ENCODE measurements at regions not wholly inside any gene's neighbourhood (a gene's known extent, or its start where the extent isn't known, plus 50 kb on each side); places are given as distances from the start of the nearest gene placed in this dataset.

DNA sequence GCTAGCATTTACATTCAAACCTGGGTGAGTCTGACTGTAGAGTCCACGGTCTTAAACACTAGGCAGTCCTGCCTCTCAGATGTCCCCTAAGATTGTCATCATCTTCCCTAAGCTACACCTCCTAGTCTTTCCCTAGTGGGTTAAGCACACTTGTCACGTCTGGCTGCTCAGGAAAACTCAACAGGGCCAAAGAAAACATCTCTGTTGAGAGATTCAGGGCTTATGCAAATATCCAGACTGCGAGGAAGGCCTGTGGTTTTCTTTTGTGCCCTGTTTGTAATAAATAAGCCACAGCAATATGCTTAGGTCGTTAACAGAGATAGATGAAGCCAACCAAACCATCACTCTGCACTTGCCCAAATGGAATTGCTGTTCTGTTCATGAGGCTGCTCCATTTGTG lies 472.6 kb upstream of the DEPDC1 start:
- no peak for DNase-seq

DNA sequence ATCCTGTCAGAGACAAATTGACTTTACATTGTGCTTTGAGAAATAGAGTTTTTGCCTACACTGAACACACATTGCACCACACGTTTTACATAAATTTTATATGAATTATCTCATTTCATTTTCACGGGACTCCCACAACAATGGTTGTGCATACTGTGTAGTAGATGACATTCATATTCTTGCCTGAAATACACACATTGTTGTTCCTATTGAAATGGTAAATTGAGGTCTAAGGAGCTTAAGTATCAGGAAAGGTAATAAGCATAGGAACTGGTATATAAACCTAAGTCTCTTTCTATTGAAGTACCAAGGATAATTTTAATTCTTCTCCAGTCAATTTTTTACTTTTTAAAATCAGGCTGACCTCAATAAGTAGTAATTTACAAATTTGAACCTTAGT lies 473.7 kb upstream of the DEPDC1 start:
- DNase-seq = no peak

DNA sequence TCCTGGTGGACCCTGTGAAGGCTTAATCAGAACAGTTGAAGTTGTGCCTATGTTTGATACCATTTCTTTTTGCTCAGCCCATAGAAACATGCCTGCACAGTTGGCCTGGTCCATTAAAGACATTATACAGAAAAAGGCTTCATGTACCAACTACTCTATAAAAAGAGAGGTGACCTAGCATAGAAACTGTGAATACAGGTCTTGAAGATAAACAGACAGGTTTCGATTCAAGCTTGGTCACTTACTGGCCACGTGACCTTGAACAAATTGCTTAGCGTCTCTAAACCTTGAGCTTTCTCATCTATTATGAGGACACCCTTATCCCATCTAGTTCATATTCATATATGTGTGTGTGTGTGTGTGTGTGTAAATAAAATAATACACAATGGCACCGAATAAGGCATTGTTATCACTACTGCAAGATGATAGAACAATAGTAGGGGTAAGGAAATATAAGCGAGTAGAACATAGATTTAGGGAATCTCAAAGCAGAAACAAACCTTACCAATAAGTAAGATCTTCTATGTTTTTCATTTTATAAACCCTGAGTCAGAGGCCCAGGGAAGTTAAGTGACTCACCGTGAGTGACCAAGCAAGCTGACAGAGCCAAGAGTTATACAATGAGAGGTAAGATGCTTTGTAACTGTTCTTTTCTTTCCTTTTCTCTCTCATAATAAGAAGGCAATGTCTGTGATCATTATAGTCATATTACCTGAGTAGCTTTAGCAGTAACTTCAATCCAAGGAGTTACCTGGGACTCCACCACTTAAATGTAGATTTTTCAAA lies 476.8 kb upstream of the DEPDC1 start:
- no peak for DNase-seq

DNA sequence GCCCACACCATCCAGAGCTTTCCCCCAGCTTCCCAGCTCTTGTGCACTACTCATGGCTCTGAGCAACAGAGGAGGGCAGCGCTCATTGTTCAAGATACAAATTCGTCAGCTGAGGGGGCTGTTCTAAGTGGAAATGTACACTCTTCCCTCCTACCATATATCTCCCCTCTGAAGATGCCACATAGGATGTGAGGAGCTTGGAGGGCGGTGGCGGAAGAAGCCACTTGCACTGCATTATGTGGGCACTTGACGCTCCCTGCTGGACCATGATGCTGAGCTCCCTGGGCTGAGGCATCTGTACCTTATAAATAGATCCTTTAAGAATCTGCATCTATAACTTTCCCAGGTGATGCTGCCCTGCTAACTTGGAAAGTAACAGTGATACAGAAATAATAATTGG lies 477.6 kb upstream of the DEPDC1 start:
- DNase-seq = no peak

DNA sequence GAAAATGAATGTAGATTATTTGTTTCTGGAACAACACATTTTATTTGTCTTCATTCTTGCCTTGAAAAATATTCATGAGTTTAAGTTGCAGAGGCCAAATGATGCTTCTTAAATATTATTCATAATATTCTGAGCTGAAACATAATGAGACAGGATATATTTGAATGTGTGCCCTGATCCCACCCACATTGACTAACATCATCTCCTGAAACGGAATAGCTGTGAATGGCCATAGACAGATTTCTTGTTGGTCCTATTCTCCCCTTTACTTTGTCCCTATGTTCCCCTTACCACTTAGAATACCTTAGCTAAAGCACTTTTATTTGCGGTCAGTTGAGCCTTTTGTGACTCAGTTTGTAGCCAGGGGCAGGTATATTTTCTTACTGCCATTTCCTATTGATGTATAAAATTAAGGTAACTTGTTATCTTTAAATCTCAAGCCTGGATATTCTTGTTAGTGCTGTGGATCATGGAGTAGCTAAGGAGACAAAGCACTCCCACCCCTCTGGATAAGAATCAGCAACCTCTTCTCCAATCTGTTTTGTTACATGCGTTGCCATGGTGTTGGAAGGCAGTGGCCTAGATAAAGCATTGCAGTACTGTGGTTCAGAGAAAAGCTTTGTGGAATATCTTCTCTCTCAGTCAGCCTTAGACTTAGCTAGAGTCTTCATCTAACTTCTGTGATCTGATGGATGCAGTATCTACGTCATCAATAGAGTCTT lies 478.5 kb upstream of the DEPDC1 start:
- DNase-seq = no peak

DNA sequence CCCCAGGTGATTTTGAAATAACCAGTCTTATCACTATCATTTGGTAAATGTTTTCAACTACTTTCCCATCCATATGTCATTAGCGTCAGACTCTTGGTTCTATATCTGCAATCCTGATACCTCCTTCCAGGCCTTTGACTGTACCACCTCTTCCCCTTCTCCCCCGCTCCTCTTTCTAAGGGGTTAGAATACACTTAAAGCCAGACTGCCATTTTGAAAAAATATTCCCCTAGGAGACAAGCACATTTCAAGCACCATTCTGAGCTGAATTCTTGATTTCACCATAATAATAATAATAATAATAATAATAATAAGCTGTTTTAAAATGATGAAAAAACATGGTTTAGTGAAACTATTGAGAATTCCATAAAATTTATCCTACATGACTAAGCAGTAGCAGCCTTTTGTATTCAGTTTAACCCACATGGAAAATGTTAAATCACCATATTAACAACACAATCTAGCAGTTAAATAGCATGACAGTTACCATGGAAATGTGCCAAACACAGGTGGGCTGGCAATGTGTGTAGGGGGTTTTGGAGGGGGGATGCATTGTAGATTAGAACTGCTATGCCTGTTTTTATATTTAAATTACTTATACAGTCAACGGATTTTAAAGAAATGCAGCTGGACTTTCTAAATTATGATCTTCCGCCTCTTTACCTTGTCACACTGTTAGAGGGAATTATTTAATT lies 480.2 kb upstream of the DEPDC1 start:
- DNase-seq = no peak

DNA sequence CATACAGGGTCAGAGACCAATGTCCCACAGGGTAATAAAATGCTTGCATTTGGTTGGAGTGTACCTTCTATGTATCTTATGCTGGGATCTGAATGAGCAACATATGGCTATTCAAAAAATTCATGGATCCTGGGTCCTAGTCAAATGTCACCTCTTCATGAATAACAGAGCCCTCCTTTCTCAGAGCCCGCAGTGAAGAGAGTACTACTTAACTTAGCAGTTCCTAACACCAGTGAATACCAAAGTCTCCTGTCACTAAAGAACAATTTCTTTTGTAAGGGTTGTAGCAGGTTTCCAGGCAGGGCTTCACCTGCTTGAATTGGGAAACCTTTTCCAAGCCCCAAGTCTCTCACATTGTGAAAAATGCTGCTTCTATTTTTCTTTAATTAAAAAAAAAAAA lies 483.0 kb upstream of the DEPDC1 start:
- no peak for DNase-seq

DNA sequence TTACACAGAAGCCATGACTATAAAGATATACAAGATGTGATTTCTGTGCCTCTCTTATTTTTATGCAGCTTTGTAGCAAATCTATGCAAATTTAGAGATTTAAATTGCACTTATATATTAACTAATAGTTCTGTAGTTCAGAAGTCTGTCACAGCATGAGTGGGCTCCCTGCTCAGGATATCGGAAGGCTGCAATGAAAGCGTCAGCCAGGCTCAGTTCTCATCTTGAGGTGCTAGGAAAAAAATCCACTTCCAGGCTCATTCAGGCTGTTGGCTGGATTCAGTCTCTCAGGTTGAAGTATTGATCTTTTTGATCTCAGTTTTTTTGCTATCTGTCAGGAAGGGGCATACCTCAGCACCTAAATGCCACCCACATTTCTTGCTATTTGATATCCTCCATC lies 487.4 kb upstream of the DEPDC1 start:
- no peak for DNase-seq

DNA sequence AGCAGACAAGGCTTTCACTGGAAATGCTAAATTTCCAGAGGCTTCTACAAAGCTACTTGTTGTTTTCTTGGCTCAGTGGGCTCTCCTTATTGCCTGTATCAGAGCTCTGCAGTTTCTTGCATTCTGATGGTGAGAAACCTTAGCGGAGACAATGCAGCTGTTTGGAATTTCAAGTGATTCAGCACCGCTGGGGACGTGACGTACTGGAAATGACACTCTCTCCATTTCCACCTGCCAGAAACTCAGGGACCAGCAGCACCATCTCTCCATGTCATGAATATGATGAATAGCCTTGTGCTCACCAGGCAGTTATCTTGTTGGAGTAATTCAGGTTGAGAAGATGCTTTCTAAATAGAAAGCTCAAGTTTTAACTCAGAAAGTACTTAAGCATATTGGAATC lies 497.2 kb upstream of the DEPDC1 start:
- no peak for DNase-seq

DNA sequence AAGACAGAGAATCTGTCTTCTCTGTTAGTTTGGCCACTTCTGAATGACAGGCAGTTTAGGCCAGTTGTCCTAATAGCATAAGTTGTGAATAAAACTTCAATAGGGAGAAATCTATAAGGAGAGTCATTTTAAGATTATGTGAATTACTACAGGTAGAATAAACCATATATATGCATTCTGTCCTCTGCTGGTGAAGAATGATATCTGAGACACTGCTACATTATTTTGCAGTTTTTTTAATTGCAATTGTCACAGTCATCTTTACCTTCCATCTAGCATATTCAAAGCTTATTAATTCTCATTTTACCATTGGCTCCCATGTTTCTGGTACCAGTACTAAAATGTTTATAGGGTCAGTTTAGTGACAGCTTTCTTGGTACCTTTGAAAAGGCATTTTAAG lies 519.6 kb upstream of the DEPDC1 start:
- no peak for DNase-seq

DNA sequence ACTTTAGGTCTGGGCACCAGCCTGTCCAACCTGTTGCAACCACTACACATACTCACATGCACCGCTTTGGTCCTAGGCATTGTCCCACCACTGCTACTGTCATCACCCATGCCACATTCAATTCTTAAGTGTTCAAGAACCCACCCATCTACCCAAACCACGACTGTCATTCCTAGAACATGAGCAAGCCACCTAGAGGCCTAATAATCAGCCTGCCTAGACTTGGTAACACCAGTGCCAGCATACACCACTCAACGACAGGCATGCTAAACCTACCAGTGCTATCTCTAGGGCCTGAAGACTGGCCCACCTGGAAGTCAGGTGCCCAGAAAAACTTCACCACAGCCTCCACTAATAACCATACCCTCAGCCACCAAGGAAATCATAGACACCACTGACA lies 532.8 kb upstream of the DEPDC1 start:
- no peak for DNase-seq

DNA sequence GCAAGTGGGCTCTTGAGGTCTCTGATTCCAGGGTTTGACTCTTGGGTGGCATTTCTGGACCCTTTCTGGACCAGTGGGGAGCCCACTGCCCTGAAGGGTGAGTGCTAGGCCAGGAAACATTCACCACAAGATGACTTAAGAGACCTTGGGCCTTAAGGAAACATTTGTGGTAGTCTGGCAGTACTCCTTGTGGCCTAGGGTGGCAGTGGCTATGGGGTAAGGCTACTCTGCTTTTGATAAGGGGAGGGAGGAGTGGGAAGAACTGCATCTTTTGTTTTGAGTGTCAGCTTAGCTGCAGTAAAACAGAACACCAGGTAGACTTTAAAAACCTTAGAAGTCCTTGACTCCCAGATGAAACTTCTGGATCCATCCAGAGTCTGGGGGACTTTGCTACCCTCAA lies 529.3 kb upstream of the LRRC7 start:
- DNase-seq = no peak

DNA sequence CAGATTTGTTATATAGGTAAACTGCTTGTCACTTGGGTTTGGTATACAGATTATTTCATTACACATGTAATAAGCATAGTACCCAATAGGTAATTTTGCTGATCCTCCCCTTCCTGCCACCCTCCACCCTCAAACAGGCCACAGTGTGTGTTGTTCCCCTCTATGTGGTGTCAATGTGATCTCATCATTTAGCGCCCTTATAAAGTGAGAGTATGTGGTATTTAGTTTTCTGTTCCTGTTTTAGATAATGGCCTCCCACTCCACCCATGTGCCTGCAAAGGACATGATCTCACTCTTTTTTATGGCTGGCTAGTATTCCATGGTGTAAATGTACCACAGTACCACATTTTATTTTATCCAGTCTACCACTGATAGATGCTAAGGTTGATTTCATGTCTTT lies 522.1 kb upstream of the LRRC7 start:
- no peak for DNase-seq

DNA sequence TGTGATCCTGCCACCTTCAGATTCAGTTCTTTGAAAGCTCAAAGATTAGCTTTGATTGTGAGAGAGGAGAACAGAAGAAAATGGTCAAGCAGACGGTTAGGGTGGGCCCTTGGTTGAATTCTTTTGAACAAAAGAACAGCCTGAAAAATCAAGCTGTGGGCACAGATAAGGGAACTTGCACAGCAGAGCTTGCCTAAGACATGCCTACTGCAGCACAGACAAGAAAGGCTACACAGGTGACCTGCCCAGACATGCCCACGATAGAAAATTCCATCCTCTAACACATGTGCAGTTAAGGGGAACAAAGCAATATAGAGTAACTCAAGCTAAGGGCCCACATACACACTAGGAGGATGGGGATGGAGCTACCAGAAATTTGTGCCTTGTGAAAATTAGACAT lies 512.5 kb upstream of the LRRC7 start:
- no peak for DNase-seq

DNA sequence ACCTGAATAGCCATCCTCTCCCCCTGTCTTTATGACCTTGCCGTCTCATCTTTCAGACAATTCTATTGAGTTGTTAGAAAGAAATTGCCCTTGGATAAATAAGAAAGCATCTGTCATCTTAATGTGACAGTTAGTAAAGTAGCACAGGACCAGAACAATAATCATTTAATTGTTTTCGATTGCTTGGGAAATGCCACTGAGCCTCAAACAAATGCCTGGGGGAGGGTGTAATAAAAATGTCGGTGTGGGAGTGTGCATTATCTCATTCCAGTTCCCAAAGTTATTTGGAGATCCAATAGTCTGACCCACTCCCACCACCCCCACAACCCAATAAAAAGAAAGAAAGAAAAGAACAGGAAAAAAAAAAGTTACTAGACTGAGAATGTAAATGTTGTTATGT lies 509.3 kb upstream of the LRRC7 start:
- no peak for DNase-seq

DNA sequence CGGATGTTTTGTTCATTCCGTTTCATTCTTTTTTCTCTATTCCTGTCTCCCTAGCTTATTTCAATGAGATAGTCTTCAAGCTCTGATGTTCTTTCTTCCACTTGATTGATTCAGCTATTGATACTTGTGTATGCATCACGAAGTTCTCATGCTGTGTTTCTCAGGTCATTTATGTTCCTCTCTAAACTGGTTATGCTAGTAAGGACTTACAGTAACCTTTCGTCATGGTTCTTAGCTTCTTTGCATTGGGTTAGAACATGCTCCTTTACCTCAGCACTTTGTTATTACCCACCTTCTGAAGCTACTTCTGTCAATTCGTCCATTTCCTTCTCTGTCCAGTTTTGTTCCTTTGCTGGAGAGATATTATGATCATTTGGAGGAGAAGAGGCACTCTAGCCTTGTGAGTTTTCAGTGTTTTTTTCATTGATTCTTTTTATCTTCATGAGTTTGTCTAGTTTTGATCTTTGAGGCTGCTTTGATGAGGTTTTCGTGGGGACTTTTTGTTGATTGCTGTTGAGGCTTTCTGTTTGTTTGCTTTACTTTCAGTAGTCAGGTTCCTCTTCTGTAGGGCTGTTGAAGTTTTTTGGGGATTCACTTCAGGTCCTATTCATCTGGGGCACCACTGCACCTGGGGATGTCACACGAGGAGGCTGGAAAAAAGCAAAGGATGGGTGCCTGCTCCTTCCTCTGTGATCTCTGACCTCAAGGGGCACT lies 496.9 kb upstream of the LRRC7 start:
- DNase-seq = no peak

DNA sequence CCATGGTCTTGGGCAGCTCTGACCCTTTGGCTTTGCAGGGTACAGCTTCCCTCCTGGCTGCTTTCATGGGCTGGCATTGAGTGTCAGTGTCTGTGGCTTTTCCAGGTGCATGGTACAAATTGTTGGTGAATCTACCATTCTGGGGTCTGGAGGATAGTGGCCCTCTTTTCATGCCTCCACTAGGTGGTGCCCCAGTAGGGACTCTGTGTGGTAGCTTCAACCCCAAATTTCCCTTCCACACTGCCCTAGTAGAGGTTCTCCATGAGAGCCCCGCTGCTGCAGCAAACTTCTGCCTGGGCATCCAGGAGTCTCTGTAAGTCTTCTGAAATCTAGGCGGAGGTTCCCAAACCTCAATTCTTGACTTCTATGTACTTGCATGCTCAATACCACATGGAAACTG lies 494.5 kb upstream of the LRRC7 start:
- no peak for DNase-seq

DNA sequence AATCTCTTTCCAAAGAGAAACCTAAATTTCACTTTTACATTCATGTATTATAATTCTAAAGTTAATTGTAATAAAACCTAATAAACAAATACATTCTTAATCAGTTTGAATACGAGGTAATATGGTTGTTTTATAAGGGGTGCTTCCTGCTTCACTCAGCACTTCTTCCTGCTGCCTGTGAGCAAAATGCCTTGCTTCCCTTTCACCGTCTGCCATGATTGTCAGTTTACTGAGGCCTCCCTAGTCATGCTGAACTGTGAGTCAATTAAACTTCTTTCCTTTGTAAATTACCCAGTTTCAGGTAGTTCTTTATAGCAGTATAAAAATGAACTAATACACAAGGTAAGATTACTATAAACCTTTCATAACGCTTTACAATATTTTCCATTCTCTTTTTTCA lies 491.1 kb upstream of the LRRC7 start:
- DNase-seq = no peak

DNA sequence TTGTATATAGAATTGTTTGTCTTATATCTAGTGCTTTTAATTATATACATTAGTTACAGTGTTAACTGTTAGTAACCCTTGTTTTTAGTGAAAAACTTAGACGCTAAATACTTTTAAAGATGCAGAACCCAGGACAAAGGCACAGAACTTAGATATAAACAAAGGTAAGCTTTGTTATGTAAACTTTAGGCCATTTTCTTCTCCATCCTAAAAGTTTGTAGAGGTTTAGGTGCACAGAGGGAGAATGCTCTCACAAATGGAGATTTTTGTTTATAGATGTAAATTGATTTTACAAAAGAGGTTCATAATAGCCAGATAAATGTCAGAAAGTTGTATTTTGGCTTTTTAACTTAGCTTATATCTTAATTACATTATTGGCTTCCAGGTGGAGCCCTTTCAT lies 490.5 kb upstream of the LRRC7 start:
- DNase-seq = no peak

DNA sequence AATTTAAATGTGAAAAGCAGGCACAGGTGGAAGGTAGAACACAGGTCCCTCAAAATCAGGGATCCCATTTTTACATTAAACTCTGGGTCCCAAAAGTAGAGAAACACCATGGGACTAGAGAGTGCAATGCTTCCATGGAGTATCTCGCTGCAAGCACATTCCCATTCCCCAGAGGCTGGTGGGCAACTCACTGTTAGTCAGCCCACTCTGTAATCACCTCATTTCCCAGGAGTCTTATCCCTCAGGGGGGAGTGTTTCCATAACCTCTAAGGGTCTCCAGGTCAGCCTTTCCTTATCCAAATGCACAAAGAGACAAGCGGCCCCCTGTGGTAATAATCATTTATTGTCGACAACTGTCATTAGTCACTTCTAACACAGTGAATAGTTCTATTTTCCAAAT lies 490.1 kb upstream of the LRRC7 start:
- no peak for DNase-seq

DNA sequence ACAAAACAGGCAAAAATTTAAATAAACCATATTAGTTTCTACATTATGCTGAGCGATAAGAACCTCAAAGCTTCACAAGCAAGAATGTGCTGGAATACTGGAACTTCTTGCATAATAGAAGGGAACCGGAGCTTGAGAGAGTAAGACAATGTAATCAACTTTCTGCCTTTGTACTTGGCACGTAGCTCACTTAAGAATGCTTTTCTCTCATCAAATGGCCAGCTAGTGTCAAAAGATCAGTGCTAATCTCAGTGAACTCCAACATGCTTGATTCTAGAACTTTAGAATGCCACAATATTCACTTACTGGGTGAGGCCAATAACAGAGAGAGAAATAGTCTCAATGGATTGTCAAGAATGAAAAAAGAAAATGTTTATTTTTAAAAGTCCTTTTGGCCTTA lies 486.1 kb upstream of the LRRC7 start:
- no peak for DNase-seq

DNA sequence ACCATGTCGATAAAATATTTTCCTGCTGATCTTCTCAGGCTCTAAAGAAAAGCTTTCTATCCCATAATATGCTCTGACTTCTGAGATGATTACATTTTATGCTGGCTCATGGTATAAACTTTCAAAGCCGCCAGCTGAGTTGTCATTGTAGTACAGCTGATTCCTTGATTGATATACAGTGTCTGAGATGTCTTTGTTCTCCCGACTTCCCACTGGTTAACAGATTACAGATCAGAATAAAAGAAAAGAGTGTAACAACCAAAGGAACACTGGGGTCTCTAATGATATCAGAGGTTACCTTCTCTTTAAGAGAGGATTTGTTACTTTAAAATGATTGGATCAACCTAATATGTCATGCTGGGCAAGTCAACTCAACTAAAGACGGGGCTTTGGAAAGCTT lies 485.4 kb upstream of the LRRC7 start:
- no peak for DNase-seq

DNA sequence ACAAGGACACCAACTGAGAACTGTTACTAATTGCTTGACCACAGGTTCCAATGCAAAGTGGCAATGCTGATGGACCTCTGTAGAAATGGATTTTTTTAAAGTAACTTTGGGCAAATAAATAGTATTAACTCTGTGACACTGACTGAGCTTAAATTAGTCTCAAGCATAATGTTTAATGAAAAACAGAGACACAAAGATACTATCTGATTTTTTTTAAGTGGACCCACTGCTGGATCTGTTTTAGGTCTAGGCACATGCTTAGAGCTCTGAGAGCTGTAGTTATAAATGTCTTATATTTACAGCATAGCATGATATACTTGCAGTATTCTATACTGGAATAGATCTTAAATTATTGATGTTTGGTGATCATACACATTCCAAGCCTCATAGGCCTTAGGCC lies 481.6 kb upstream of the LRRC7 start:
- DNase-seq = no peak

DNA sequence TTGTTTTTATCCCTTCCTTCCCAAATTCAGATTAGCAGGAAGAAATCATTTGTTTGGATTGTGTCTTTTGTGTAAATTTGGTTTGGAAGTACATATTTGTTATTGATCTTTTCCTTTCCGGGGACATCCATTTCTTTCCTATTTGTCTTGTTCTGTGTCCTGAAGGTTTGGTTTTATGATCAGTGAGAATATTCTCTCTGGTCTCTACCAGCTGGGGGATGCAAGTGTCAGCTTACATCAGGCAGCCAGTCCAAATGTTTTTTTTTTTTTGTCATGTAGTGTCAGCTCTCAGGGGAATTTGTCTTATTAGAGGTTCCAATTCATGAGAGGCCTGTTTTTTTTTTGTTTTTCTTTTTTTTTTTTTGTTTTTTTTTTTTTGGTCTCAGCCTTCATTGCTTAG lies 479.2 kb upstream of the LRRC7 start:
- DNase-seq = no peak

Data from NCI-H1694 treated with DMSO at 0.1 percent for 48 hours (cell line).